Heart left ventricle (tissue), 16 donors: ENCODE measurements at regions not wholly inside any gene's neighbourhood (a gene's known extent, or its start where the extent isn't known, plus 50 kb on each side); places are given as distances from the start of the nearest gene placed in this dataset.

ENCODE experiments used
- ATAC-seq, 4 donors: fragments of 200-7000 bp; cut with Tn5 transposase; one replicate each; pipeline ENCODE4 v1.9.1; 2020 to 2022; ENCODE audit warnings: moderate library complexity in 4 of 4, mild to moderate bottlenecking in 3 of 4, moderate number of reproducible peaks in 1 of 4
- DNase-seq, 5 donors: peaks; one replicate each; pipeline ENCODE4 v3.0.0-alpha.2; 2020
- H3K27ac ChIP-seq, 12 donors: fragments of 200-600 bp; sonication (generic) in 4 of 12; one replicate each; pipeline versions ENCODE4 v1.5.0 to v1.8.0; 2016 to 2022; ENCODE audit warnings: mild to moderate bottlenecking in 2 of 12
- H3K27me3 ChIP-seq, 9 donors: fragments of 200-600 bp; sonication (generic) in 2 of 9; one replicate each; pipeline versions ENCODE4 v1.5.1 to v1.8.0; 2016 to 2022; ENCODE audit warnings: mild to moderate bottlenecking in 3 of 9
- H3K36me3 ChIP-seq, 9 donors: fragments of 200-600 bp; sonication (generic) in 2 of 9; one replicate each; pipeline versions ENCODE4 v1.5.0 to v1.8.0; 2018 to 2022; ENCODE audit warnings: mild to moderate bottlenecking in 2 of 9
- H3K4me1 ChIP-seq, 12 donors: fragments of 200-600 bp; sonication (generic) in 4 of 12; one replicate each; pipeline versions ENCODE4 v1.5.0 to v1.8.0; 2016 to 2022; ENCODE audit warnings: mild to moderate bottlenecking in 3 of 12
- H3K4me3 ChIP-seq, 12 donors: fragments of 200-600 bp; sonication (generic) in 4 of 12; one replicate each; pipeline versions ENCODE4 v1.5.0 to v1.8.0; 2017 to 2022; ENCODE audit warnings: mild to moderate bottlenecking in 9 of 12, moderate library complexity in 4 of 12
- H3K9me3 ChIP-seq, 12 donors: fragments of 200-600 bp; sonication (generic) in 4 of 12; one replicate each; pipeline versions ENCODE4 v1.5.0 to v1.8.0; 2016 to 2022; ENCODE audit warnings: mild to moderate bottlenecking in 1 of 12
- CTCF ChIP-seq, 12 donors: fragments of 200-600 bp; sonication (generic) in 4 of 12; IDR thresholded peaks; one replicate each; pipeline versions ENCODE4 v1.5.0 to v1.8.0; 2018 to 2022; ENCODE audit warnings: antibody characterized with exemption in 12 of 12, mild to moderate bottlenecking in 5 of 12
- POLR2A ChIP-seq, 2 donors: fragments of 450-650 bp; IDR thresholded peaks; one replicate each; pipeline ENCODE4 v1.6.1; 2017; ENCODE audit warnings: antibody characterized with exemption in 2 of 2, mild to moderate bottlenecking in 2 of 2, moderate library complexity in 2 of 2
- WGBS, 4 donors: extraction: QIAGEN DNeasy Blood & Tissue Kit in 2 of 4; methylation state at CpG; one replicate each; pipeline versions ENCODE4 v1.1.5 to v1.1.7; 2013 to 2018; 5-methylcytosine and 5-hydroxymethylcytosine counted together
- intact Hi-C, 10 donors: fragments of 100-400 bp; cut with DNase I; formaldehyde crosslinking; loops; one replicate each; pipeline versions ENCODE4 v1.11.1 to v1.14.2; 2022
- donor health status: ischemic (EF 13 %, LVEDD 7.1; RV severe dilation, severe dysfunction).
- donor health status: healthy with polysubstance abuse.
- donor health status: DM: no; HTN: yes; CAD: no.
- donor health status: DM: no; HTN: no; CAD: no.
- donor health status: ischemic (EF 25% LVEDD 6.9; RV normal size, moderate dysfunction).
- donor health status: ischemic (EF 25% LVEDD 5.7; RV mildly dilated, moderate dysfunction).
- donor health status: healthy.
- donor health status: DM: yes; HTN: yes; CAD: no.
- donor health status: ischemic (EF 35%, LVEDD 5.7; RV mildly dilated, moderate dysfunction).
- donor health status: nonischemic (EF 11% LVEDD 7.7; RV severe dilation, severe dysfunction).
- donor health status: DM: yes; HTN: yes; CAD: no.
- donor health status: PGD.
- donor health status: ischemic (EF 29% LVEDD 5.4; RV normal size, mild dysfunction).
- donor health status: nonischemic (EF 23%, LVEDD 6.1; RV moderate dilation, normal function).

- TF ChIP-seq CTCF (IDR thresholded peaks at IDR 0.05), result peak in 1 of 12 donors; percentile 7
- no peak for TF ChIP-seq POLR2A (IDR thresholded peaks at IDR 0.05)
- Histone ChIP-seq H3K9me3 (no peaks in the 10 kb centered on the region), H3K27me3 (no peaks in the 10 kb centered on the region), H3K36me3 (no peaks in the 10 kb centered on the region), H3K4me3 (no peak overlapping the region), H3K27ac (no peak overlapping the region), H3K4me1 (peaks cover 0 to 3% (median 0%) of the 10 kb centered on the region in 12 donors)
- DNase-seq, result no peak
- intact Hi-C loops, result no loop called here
- ATAC-seq, result no peak
- 65 to 73% (median 68%) methylated on average over 3 of the region's 3 CpGs for WGBS, 4 donors
Measured at GRCh38 chr6:144647971-144648651, 363.0 kb downstream of the UTRN start.

- ATAC-seq (no peak), DNase-seq (no peak)
- Histone ChIP-seq H3K4me3 (no peak overlapping the region), H3K27me3 (no peaks in the 10 kb centered on the region), H3K4me1 (peaks cover 0 to 7% (median 0%) of the 10 kb centered on the region in 12 donors), H3K9me3 (no peaks in the 10 kb centered on the region), H3K36me3 (no peaks in the 10 kb centered on the region), H3K27ac (no peak overlapping the region)
- WGBS, 4 donors, result 92 to 98% (median 94%) methylated on average over 2 of the region's 2 CpGs
- TF ChIP-seq CTCF (IDR thresholded peaks at IDR 0.05), result no peak
- no peak for TF ChIP-seq POLR2A (IDR thresholded peaks at IDR 0.05)
- intact Hi-C loops, result no loop called here
Measured at GRCh38 chr6:144649085-144649484, 363.9 kb downstream of the UTRN start.

- Histone ChIP-seq H3K4me1 (peaks cover 0 to 21% (median 0%) of the 10 kb centered on the region in 12 donors), H3K36me3 (no peaks in the 10 kb centered on the region), H3K27ac (no peak overlapping the region), H3K27me3 (no peaks in the 10 kb centered on the region), H3K4me3 (no peak overlapping the region), H3K9me3 (no peaks in the 10 kb centered on the region)
- no peak for ATAC-seq
- WGBS, 4 donors, result 87 to 95% (median 89%) methylated on average over 3 of the region's 3 CpGs
- TF ChIP-seq POLR2A (IDR thresholded peaks at IDR 0.05), result no peak
- no peak for TF ChIP-seq CTCF (IDR thresholded peaks at IDR 0.05)
- DNase-seq, result no peak
- intact Hi-C loops, result no loop called here
Measured at GRCh38 chr6:144651234-144651633, 366.1 kb downstream of the UTRN start.

- Histone ChIP-seq H3K4me3 (no peak overlapping the region), H3K27me3 (no peaks in the 10 kb centered on the region), H3K9me3 (no peaks in the 10 kb centered on the region), H3K36me3 (no peaks in the 10 kb centered on the region), H3K27ac (no peak overlapping the region), H3K4me1 (peaks cover 0 to 21% (median 0%) of the 10 kb centered on the region in 12 donors)
- DNase-seq (no peak), ATAC-seq (no peak)
- intact Hi-C loops, result no loop called here
- WGBS, 4 donors, result 90 to 96% (median 96%) methylated on average over 9 of the region's 9 CpGs
- no peak for TF ChIP-seq CTCF (IDR thresholded peaks at IDR 0.05)
- no peak for TF ChIP-seq POLR2A (IDR thresholded peaks at IDR 0.05)
Measured at GRCh38 chr6:144652292-144652891, 367.3 kb downstream of the UTRN start.
